ENCODE measurements at regions not wholly inside any gene's neighbourhood (a gene's known extent, or its start where the extent isn't known, plus 50 kb on each side); places are given as distances from the start of the nearest gene placed in this dataset.

DNA sequence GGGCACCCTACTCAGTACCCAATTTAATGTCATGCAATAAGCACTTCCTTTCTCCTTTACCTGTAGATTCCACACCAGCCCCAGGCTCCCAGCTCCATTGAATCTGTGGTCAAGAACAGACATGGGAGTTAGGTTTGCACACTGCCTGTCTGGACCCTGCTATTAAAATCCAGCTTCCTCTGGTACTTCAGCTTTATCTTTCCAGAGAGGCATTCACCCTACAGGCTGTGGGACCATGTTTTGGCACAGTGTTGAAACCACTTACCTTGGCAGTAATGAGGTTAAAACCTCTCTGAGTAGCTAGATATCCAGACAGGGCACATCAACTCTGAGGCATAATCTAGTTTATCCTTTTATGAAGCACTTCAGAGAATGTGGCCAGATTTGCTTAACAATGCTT is 191.5 kb upstream of the PCSK5 start:
- no peak for TF ChIP-seq POLR2A (IDR thresholded peaks at IDR 0.05; ENCODE audit: low read depth, low read length)
- no peak for TF ChIP-seq POLR2AphosphoS5 (IDR thresholded peaks at IDR 0.05; ENCODE audit: low read depth, low read length)

All from GM12892 (cell line).